GM18868 (cell line): ENCODE measurements at regions not wholly inside any gene's neighbourhood (a gene's known extent, or its start where the extent isn't known, plus 50 kb on each side); places are given as distances from the start of the nearest gene placed in this dataset.
"Not testable (repeated sequence)": the region's sequence is repeated elsewhere in the genome, so short reads cannot be mapped to it uniquely, and the experiment has no call there.

Experiments used
- ATAC-seq: cut with Tn5 transposase; IDR thresholded peaks from one replicate; pipeline ENCODE4 v1.9.1; 2021; ENCODE audit warnings: mild to moderate bottlenecking, moderate library complexity; ENCODE audit not compliant: unreplicated experiment

DNA sequence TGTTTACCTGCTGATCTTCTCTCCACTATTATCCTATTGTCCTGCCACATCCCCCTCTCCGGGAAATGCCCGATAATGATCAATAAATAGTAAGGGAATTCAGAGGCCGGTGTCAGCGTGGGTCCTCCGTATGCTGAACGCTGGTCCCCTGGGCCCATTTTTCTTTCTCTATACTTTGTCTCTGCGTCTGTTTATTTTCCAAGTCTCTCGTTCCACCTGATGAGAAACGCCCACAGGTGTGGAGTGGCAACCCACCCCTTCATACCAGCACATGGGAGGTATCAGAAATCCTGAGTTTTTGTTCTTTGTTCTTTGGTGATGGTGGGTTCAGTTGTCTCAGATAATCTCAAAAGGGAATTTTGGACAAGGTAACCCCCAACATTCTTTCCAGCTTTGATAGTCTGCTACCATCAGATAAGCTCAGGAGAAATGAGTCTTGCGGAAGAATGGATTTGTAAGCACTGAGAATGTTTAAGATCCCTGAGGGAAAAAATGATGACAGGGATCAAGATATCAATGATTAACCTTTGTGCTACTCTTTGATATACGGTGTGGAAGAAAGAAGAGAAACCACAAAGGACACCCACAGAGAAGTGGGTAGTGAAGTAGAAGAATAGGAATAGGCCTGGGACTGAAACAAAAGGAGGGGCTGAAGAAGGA is 117.9 kb downstream of the CEP44 start:
- ATAC-seq = no peak

DNA sequence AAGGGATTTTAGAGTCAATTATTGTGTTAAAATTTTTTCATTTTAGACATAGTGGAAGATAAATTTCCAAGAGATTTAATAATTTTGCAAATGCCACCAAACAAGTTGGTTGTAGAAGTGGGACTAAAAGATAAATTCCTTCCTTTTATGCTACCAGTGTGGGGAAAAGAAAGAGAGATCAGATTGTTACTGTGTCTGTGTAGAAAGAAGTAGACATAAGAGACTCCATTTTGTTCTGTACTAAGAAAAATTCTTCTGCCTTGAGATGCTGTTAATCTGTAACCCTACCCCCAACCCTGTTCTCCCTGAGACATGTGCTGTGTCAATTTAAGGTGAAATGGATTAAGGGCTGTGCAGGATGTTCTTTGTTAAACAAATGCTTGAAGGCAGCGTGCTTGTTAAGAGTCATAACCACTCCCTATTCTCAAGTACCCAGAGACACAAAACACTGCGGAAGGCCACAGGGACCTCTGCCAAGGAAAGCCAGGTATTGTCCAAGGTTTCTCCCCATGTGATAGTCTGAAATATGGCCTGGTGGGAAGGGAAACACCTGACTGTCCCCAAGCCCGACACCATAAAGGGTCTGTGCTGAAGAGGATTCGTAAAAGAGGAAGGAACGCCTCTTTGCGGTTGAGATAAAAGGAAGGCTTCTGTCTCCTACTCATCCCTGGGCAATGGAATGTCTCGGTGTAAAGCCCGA is 117.0 kb downstream of the CEP44 start:
- not testable (repeated sequence) for ATAC-seq

DNA sequence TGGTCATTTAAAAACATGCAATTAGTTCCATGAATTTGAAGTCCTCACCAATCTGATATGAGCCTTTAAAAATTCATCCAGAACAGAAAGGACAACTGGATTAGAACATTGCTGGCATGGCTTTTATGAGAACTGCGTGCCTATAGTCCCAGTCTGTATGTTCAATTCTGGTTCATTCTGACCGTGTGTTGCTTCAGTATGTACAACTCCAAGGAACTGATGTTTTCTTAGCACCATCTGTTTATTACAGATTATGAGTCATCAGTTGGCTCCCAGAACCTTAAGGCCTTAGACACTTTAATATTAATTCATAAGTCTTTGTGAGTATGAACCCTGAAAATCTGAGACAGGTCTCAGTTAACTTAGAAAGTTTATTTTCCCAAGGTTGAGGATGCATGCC is 115.0 kb downstream of the CEP44 start:
- ATAC-seq = no peak

DNA sequence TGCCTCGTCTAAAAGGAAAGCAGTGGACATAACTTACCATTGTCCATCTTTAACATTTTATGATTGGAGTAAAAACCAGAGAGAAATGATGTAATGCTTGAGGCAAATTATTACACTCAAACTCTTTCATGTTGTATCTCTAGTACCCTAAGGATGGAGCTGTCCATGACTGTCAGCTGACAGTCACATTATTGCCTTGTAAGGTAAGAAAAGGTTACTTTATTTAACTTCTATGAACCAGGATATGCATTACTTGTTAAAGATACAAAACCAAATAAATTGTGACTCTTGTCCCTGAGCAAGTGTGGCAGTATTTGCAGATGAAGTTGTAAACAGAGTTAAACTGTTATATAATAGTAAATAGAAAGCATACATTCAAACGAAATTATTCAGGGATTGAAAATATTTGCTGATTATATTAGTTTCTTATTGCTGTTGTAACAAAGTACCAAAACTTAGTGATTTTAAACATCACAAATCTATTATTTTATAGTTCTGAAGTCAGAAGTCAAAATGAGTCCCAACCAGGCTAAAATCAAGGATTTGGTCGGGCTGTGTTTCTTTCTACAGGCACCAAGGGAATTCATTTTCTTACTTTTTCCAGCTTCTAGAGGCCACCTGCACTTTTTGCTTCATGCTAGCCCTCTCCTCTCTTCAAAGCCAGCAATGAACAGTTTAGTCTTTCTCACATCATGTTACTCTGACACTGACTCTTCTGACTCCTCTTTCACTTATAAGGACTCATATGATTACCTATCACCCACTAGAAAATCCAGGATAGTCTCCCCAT is 113.8 kb downstream of the CEP44 start:
- ATAC-seq = no peak

GRCh38 chr4:174396599-174397110 is 112.9 kb downstream of the CEP44 start:
- ATAC-seq = no peak

DNA sequence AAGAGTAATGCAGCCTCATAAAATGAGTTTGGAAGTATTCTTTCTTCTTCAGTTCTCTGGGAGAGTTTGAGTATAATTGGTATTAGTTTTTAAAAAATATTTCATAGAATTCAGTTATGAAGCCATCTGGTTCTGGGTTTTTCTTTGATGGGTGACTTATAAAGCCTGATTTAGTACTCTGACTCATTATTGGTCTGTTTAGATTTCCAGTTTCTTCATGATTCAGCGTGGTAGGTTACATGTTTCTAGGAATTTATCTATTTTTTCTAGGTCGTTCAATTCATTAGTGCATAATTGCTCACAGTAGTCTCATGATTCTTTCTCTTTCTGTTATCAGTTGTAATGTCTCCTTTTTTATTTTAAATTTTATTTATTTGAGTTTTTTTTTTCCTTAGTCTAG is 111.2 kb downstream of the CEP44 start:
- no peak for ATAC-seq

GRCh38 chr4:174389439-174389838 is 105.7 kb downstream of the CEP44 start:
- ATAC-seq = no peak

- no peak for ATAC-seq
Observed at GRCh38 chr4:174388461-174389145, 104.9 kb downstream of the CEP44 start.

DNA sequence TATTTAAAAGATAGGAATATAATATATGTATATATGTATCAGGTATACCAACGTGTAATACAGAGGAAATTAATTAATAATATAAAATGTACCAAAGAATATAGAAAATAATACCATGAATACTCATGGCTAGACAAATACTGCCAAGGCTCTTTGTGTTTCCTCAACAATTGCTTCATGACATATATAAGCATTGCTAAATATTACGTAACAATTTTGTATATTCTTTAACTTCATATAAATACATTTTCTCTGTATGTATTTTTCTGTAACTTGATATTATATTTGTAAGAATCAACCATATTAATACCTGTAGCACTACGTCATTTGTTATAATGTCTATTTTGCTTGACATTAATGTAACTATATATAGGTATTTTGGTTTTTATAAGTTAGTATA is 104.0 kb downstream of the CEP44 start:
- no peak for ATAC-seq

GRCh38 chr4:174387143-174387542 is 103.4 kb downstream of the CEP44 start:
- ATAC-seq = no peak

- no peak for ATAC-seq
Observed at GRCh38 chr4:174383783-174384182, 100.1 kb downstream of the CEP44 start.

DNA sequence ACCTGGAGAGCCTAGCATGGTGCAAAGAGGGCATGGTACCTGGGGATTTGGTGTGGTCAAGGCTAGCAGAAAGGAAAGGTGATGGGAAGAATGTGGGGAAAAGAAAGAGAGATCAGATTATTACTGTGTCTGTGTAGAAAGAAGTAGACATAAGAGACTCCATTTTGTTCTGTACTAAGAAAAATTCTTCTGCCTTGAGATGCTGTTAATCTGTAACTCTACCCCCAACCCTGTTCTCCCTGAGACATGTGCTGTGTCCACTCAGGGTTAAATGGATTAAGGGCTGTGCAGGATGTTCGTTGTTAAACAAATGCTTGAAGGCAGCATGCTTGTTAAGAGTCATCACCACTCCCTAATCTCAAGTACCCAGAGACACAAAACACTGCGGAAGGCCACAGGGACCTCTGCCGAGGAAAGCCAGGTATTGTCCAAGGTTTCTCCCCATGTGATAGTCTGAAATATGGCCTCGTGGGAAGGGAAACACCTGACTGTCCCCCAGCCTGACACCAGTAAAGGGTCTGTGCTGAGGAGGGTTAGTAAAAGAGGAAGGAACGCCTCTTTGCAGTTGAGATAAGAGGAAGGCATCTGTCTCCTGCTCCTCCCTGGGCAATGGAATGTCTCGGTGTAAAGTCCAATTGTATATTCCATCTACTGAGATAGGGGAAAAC is 99.4 kb downstream of the CEP44 start:
- ATAC-seq = not testable (repeated sequence)
